ENCODE measurements at regions not wholly inside any gene's neighbourhood (a gene's known extent, or its start where the extent isn't known, plus 50 kb on each side); places are given as distances from the start of the nearest gene placed in this dataset.
"Not testable (repeated sequence)": the region's sequence is repeated elsewhere in the genome, so short reads cannot be mapped to it uniquely, and the experiment has no call there.

DNA sequence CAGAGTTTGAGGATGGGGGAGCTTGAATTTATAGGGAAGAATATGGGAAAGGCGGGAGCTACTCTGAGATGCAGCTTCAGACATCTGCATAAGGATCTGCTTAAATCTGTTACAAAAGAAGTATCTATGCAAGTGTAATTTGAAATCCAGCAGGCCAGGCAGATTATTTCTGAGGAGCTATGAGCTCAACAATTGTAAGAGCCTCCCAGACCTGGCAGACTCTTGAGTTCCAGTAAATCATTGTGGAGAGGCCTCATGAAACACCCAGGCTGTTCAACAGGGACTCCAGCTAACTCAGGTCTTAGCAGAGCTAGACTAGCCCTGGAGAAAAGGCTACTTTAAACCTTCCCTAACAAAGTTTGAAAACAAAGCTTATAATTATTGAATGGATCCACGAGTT lies 647.5 kb upstream of the CHRM3 start:
- H3K27ac ChIP-seq: no peak overlapping the region
- ATAC-seq (no peak), DNase-seq (no peak)
- H3K4me1 ChIP-seq: no peaks in the 10 kb centered on the region
- H3K36me3 ChIP-seq: no peaks in the 10 kb centered on the region
- no peaks in the 10 kb centered on the region for H3K27me3 ChIP-seq (ENCODE audit: low read depth)
- no peak for TF ChIP-seq CTCF (IDR thresholded peaks at IDR 0.05)
- intact Hi-C loops (cut with DNase I): no loop called here
- no peaks in the 10 kb centered on the region for H3K9me3 ChIP-seq
- H3K4me3 ChIP-seq: no peak overlapping the region

GRCh38 chr1:238727670-238728069 lies 658.7 kb upstream of the CHRM3 start:
- H3K4me1 ChIP-seq: no peaks in the 10 kb centered on the region
- no peak overlapping the region for H3K27ac ChIP-seq
- H3K9me3 ChIP-seq: no peaks in the 10 kb centered on the region
- DNase-seq (no peak), ATAC-seq (no peak)
- intact Hi-C loops (cut with DNase I): no loop called here
- TF ChIP-seq CTCF (IDR thresholded peaks at IDR 0.05): no peak
- H3K27me3 ChIP-seq (ENCODE audit: low read depth): no peaks in the 10 kb centered on the region
- no peak overlapping the region for H3K4me3 ChIP-seq
- no peaks in the 10 kb centered on the region for H3K36me3 ChIP-seq

GRCh38 chr1:238722812-238723211 lies 663.6 kb upstream of the CHRM3 start:
- no peaks in the 10 kb centered on the region for H3K36me3 ChIP-seq
- no peak for TF ChIP-seq CTCF (IDR thresholded peaks at IDR 0.05)
- no peak overlapping the region for H3K27ac ChIP-seq
- DNase-seq: no peak
- no peak overlapping the region for H3K4me3 ChIP-seq
- no peaks in the 10 kb centered on the region for H3K9me3 ChIP-seq
- H3K4me1 ChIP-seq: no peaks in the 10 kb centered on the region
- ATAC-seq: no peak
- no peaks in the 10 kb centered on the region for H3K27me3 ChIP-seq (ENCODE audit: low read depth)
- intact Hi-C loops (cut with DNase I): no loop called here

GRCh38 chr1:238710697-238711096 lies 675.7 kb upstream of the CHRM3 start:
- Histone ChIP-seq H3K27me3 (ENCODE audit: low read depth) (no peaks in the 10 kb centered on the region), H3K36me3 (no peaks in the 10 kb centered on the region), H3K9me3 (no peaks in the 10 kb centered on the region), H3K4me3 (no peak overlapping the region), H3K27ac (no peak overlapping the region), H3K4me1 (no peaks in the 10 kb centered on the region)
- TF ChIP-seq CTCF (IDR thresholded peaks at IDR 0.05): no peak
- ATAC-seq (no peak), DNase-seq (no peak)
- intact Hi-C loops (cut with DNase I): no loop called here

DNA sequence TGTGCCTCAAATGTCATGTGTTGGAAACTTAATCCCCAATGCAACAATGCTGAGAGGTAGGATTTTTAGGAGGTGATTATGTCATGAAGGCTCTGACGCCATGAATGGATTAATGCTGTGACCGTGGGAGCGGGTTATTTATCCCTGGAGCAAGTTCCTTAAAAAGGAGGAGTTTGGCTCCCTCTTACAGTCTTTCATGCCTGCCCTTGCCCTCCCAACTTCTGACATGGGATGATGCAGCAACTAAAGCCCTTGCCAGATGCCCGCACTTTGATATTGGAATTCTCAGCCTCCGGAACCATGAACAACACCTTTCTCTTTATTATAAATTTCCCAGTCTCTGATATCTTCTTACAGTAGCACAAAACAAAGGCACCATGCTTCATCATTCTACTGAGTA lies 685.3 kb upstream of the CHRM3 start:
- Histone ChIP-seq H3K36me3 (no peaks in the 10 kb centered on the region), H3K4me3 (no peak overlapping the region), H3K9me3 (no peaks in the 10 kb centered on the region), H3K27me3 (ENCODE audit: low read depth) (no peaks in the 10 kb centered on the region), H3K4me1 (no peaks in the 10 kb centered on the region), H3K27ac (no peak overlapping the region)
- intact Hi-C loops (cut with DNase I): no loop called here
- no peak for TF ChIP-seq CTCF (IDR thresholded peaks at IDR 0.05)
- DNase-seq: no peak
- no peak for ATAC-seq

- H3K27me3 ChIP-seq (ENCODE audit: low read depth): no peaks in the 10 kb centered on the region
- intact Hi-C loops (cut with DNase I): no loop called here
- no peak for TF ChIP-seq CTCF (IDR thresholded peaks at IDR 0.05)
- H3K4me3 ChIP-seq: no peak overlapping the region
- DNase-seq (no peak), ATAC-seq (no peak)
- no peak overlapping the region for H3K27ac ChIP-seq
- H3K4me1 ChIP-seq: no peaks in the 10 kb centered on the region
- H3K36me3 ChIP-seq: no peaks in the 10 kb centered on the region
- H3K9me3 ChIP-seq: no peaks in the 10 kb centered on the region
These were observed 696.0 kb upstream of the CHRM3 start for GRCh38 chr1:238690415-238690814.

DNA sequence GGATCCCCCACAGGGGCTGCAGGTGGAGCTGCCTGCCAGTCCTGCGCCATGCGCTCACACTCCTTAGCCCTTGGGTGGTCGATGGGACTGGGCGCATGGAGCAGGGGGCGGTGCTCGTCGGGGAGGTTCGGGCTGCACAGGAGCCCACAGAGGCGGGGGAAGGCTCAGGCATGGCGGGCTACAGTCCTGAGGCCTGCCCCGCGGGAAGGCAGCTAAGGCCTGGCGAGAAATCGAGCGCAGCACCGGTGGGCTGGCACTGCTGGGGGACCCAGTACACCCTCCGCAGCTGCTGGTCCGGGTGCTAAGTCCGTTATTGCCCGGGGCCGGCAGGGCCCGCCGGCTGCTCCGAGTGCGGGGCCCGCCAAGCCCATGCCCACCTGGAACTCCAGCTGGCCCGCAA lies 701.8 kb upstream of the CHRM3 start:
- H3K36me3 ChIP-seq; H3K27me3 ChIP-seq (ENCODE audit: low read depth); H3K4me3 ChIP-seq; ATAC-seq; intact Hi-C loops (cut with DNase I); H3K27ac ChIP-seq; H3K4me1 ChIP-seq; H3K9me3 ChIP-seq: not testable (repeated sequence)
- DNase-seq: peak; percentile 34

Measured in lower lobe of right lung (tissue), 2 donors.